GM19463 (cell line): ENCODE measurements at regions not wholly inside any gene's neighbourhood (a gene's known extent, or its start where the extent isn't known, plus 50 kb on each side); places are given as distances from the start of the nearest gene placed in this dataset.

Source experiments
- ATAC-seq: cut with Tn5 transposase; IDR thresholded peaks from one replicate; pipeline ENCODE4 v1.9.1; 2021; ENCODE audit warnings: mild to moderate bottlenecking, moderate library complexity; ENCODE audit not compliant: unreplicated experiment

GRCh38 chr1:63033211-63033610, 249.3 kb downstream of the ATG4C start:
- ATAC-seq = no peak

- no peak for ATAC-seq
These were observed 250.3 kb downstream of the ATG4C start for GRCh38 chr1:63034256-63034655.

DNA sequence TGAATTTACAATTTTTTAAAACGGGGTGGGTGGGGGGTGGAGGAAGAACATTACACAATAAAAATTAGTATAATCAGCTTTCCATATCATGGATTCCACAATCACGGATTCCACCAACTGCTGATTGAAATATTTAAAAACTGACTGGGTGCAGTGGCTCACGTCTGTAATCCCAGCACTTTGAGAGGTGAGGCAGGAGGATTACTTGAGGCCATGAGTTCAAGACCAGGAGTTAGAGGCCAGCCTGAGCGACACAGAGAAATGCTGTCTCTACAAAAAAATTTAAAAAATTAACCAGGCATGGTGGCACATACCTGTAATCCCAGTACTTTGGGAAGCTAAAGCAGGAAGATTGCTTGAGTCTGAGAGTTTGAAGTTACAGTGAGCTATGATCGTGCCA, 254.7 kb downstream of the ATG4C start:
- no peak for ATAC-seq

GRCh38 chr1:63041660-63042059, 257.7 kb downstream of the ATG4C start:
- ATAC-seq = no peak

GRCh38 chr1:63042278-63042677, 258.3 kb downstream of the ATG4C start:
- no peak for ATAC-seq

DNA sequence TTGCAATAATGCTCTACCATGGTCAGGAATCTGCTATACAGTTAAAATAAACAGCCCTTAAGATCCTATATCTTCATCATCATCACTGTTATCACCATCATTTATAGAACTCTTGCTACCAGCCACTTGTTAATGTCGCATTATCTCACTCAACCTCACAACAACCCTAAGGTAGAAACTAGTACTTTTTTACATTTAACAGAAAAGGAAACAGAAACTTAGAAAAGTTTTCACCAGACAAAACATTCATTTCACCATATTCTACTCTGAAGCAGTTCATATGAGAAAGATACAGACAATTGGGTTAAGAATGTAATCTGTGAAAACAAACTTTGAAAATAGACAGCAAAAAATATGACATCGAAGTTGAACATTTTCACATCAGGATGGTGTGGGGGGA, 262.6 kb downstream of the ATG4C start:
- no peak for ATAC-seq

- no peak for ATAC-seq
These were observed 265.2 kb downstream of the ATG4C start for GRCh38 chr1:63049135-63049534.

- no peak for ATAC-seq
These were observed 267.4 kb downstream of the ATG4C start for GRCh38 chr1:63051356-63051755.

GRCh38 chr1:63051886-63052285, 268.0 kb downstream of the ATG4C start:
- ATAC-seq = no peak

DNA sequence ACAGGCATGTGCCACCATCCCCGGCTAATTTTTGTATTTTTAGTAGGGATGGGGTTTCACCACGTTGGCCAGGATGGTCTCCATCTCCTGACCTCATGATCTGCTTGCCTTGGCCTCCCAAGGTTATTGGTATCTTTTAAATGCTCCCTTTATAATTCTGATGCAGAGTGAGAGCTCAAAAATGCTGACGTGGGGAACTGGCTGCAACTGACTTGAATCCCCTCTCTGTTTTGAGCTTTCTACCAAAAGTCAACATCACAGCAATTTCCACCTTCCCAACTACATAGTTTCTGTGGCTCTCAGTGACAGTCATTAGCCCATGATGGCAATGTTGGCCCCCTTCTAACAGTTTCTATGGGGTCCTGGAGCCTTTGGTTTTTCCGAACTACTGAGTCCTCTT, 268.2 kb upstream of the FOXD3 start:
- no peak for ATAC-seq

DNA sequence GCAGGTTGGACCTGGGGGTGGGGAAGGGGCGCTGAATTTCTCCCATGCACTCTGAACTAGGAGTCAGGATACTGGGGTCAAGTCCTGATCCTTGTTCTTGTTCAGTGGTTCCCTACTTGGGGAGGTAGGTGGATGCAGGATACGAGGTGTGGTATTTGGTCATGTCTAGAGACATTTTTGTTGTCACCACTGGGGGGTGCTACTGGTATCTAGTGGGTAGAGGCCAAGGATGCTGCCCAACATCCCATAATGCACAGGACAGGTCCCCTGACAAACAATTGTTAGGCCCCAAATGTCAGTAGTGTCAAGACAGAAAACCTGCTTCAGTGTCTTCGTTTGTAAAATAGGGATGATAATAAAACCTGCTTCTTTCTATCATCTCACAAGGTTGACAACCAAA, 259.0 kb upstream of the FOXD3 start:
- no peak for ATAC-seq

- no peak for ATAC-seq
These were observed 258.2 kb upstream of the FOXD3 start for GRCh38 chr1:63064135-63064534.

DNA sequence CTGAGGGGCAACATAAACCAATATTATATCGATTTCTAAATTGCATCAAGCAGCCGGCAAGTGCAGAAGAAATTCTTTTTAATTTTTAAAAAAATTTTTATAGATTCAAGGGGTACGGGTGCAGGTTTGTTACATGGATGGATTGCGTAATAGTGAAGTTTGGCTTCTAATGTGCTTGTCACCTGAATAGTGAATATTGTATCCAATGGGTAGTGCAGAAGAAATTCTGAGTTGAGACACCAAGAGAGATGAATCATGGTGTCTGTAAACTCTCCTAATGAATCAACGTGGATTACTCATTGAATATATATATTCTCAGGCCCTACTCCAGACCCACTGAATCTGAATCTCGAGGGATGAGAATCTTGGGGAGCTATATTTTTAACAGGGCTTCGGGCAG, 253.7 kb upstream of the FOXD3 start:
- no peak for ATAC-seq

DNA sequence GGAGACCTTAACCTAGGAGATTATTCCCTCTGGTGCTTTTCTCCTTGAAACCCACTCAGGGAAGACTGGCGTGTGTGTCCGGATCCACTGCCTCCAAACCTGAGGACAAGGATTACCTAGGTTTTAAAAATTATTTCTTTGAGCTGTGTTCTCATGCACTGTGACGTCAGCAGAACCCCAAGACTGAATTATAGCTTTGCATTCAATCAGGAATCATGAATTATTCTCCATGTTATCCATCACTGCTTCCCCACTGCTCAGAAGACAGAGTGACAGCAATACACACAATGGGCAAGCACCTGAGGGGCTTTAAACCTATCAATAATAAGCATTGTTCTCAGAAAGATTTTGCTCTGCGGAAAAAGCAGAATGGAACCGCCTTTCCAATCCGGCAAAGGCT, 253.2 kb upstream of the FOXD3 start:
- ATAC-seq = no peak

GRCh38 chr1:63073309-63074306, 248.8 kb upstream of the FOXD3 start:
- no peak for ATAC-seq

- no peak for ATAC-seq
These were observed 248.0 kb upstream of the FOXD3 start for GRCh38 chr1:63074321-63074720.

DNA sequence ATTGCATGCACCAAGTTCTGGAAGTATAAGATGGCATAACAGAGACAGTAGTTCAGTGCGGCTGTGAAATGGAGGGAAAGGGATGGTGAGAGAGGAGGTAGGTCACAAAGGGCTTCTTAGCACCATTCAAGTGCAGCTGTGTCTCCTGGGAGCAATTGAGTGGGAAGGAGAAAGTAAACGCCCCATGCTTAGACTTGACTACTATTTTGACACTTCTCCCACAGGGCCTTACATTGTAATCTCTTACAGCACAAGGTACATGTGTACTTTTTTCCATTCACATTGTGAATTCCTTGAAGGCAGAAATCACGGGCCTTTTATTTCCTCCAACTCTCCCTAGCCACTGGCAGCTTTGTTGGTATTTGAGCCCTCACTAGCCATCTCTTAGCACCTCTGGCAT, 239.6 kb upstream of the FOXD3 start:
- no peak for ATAC-seq

DNA sequence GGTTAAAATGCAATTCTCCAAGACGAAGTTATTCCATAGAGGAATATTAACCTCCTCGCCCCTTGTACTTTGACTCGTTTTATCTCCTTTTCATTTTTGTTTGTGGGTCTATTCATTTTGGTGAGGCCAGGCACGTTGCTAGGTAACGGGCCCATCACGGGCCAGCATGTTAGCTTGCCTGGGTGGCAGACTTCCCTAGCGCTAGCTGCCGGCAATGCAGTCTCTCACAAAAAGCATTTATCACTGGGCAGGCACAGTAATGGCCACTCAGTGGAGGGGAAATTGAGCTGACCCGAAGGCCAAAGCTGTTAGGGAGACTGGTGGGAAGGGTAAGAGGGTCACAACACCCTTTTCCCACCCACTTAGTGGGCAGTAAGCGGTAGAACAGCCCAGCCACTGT, 234.4 kb upstream of the FOXD3 start:
- no peak for ATAC-seq

- ATAC-seq = no peak
These were observed 223.2 kb upstream of the FOXD3 start for GRCh38 chr1:63099188-63099587.

DNA sequence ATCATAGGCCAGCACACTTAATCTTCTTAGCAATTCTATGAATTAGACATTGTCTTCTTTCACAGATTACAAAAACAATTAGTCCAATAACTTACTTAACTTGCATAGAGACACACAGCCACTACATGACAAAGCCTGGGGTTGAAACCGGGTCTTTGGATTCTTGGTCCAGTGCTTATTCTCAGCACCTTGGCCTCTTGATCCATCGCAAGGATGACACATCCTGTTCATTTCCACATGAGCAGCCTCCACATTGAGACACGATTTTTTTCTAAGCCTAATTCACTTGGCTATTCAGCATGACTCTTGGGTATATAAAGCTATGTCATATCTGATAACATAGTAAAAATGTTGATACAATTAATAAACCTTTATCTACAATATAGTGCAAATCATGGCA, 221.0 kb upstream of the FOXD3 start:
- no peak for ATAC-seq

DNA sequence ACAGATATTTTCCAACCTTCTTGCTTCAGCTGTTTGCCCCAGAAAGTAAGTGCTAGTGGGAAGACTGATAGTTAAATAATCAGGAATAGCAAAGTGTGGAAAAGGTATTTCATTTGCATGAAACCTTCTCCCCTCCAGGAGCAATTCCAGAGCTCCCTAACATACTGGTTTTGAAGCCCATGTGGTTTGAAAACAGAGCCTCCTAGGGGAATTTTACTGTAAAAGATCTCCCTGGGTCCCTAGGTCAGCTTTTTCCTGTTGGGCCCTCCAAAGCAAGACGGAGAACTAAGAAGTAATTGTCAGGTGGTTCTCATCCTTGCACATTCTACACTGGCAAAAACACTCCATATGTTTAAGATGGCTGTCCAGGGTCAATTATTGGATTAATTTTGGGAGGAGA, 218.7 kb upstream of the FOXD3 start:
- ATAC-seq = no peak

GRCh38 chr1:63107066-63107465, 215.3 kb upstream of the FOXD3 start:
- no peak for ATAC-seq

- ATAC-seq = no peak
These were observed 214.2 kb upstream of the FOXD3 start for GRCh38 chr1:63108206-63108605.
